GM18507 (cell line): ENCODE measurements at regions not wholly inside any gene's neighbourhood (a gene's known extent, or its start where the extent isn't known, plus 50 kb on each side); places are given as distances from the start of the nearest gene placed in this dataset.

Source experiments
- DNase-seq: peaks from one replicate; pipeline ENCODE4 v3.0.0; 2011; ENCODE audit warnings: low read depth; ENCODE audit not compliant: insufficient read length; ENCODE audit errors: extremely low spot score
- FAIRE-seq: peaks from 2 replicates; lab custom pipeline; 2011; peaks lifted over from hg19 to GRCh38; lab: Jason Lieb, UNC

DNA sequence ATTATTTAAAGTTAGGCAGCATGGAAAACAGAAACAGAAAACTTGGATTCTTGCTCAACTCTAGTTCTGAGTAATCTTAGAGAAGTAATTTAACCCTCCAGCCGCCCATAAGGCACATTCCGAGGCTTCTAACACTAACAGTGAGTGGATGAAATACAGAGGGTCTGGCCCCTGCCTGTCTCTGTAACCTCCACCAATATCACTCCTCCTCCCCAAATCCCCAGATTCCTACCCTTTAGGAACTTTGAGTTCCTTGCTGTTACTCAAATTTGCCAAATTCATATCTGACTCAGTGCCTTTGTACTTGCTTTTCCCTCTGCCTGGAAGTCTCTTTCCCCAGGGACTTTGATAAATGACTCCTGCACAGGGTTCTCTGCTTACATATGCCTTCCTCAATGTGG, 112.5 kb upstream of the TGFBR2 start:
- DNase-seq: no peak
- no peak for FAIRE-seq

DNA sequence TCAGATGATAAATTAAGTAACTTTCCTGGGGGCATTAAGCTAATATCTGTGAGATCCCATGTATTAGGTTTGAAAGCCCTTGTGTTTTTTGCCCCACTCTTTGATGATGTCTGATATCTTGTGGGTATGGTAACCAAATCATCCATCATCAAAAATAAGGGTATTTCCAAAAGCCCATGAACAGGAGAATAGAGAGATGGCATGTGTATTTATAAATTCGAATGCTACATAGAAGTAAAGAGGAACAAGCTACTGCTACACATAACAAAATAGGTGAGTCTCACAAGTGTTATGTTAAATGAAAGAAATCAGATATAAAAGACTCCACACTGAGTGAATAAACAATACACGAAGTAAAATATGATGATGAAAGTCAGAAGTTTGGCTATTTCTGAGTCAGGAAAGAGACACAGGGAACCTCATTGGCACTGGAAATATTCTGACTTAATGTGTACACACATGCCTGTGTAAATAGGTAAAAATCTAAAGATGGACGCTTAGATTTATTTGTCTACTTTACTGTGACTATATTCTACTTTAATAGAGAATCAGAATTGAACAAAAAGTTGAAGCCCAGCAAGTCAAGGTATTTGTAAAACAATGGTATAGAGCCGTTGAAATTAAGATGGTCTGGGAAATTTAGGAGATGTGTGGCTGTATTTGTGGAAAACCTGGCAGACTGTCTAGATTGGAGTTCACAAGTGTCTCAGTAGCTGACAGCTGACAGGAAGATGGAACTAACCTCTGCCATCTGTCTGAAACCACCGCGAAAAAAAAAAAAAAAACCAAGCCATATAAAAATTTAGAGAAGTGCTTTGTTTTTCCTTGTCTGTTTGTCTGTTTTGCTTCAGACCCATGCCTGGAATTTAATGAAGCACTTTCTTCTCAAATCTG, 111.0 kb upstream of the TGFBR2 start:
- no peak for FAIRE-seq

DNA sequence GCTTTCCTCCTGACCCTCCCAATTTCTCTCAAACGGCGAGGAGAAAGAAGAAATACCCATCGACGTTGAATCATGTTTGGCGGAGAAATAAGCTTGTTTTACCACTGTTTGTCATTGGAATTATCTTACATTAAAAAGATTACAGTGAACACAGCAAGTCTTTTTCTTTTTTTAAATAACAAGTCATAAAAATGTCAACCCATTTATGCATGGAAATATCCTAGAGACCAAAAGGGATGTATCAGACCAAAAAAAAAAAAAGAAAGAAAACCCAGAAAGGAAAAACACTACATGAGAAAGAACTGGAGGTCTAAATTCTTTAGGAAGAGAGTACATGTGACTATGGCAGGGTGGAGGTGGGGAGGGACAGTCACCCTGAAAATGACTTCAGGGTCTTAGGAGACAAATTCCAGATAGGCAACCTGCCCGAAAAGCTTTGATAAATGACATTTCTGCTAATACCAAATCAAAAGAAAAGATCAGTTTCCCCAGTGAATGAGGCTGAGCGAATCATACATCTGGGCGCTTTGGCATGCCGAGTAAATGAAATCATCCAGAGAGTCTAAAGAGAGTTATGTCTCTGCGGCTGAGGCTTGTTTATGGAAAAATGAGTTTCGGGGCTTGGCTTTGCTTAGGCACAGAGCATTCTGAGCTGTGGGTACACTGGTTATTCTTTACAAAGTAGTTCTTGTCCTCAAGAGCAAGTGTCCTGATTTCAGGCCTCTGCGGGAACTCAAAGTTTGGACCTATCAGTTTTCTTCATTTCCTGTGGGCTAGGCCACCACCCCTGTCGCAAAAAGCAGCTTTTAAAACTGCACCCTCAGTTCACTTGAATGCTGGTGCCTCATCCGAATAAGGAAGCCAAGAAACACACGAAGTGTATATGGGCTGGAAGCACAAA, 110.1 kb upstream of the TGFBR2 start:
- DNase-seq (no peak), FAIRE-seq (no peak)

More for the DNA sequence above, 111.0 kb upstream of the TGFBR2 start:
- DNase-seq: no peak

DNA sequence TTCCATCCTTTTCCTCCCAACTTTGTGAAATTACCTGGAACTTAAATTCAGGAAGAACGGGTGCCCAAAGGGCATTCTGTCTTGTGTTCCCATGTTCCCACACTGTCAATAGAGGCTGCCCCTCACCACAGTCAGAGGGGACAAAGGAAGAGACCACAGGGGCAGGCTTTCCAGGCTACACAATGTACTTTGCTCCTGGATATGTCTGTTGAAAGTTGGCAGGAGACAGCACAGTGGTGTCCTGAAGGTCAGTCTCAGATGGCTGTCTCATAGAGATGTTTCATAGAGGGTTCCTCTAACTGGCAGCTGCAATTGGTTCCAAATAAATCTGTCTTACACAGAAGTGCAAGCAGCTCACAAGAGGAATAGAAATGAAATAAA, 107.8 kb upstream of the TGFBR2 start:
- FAIRE-seq (no peak), DNase-seq (no peak)

DNA sequence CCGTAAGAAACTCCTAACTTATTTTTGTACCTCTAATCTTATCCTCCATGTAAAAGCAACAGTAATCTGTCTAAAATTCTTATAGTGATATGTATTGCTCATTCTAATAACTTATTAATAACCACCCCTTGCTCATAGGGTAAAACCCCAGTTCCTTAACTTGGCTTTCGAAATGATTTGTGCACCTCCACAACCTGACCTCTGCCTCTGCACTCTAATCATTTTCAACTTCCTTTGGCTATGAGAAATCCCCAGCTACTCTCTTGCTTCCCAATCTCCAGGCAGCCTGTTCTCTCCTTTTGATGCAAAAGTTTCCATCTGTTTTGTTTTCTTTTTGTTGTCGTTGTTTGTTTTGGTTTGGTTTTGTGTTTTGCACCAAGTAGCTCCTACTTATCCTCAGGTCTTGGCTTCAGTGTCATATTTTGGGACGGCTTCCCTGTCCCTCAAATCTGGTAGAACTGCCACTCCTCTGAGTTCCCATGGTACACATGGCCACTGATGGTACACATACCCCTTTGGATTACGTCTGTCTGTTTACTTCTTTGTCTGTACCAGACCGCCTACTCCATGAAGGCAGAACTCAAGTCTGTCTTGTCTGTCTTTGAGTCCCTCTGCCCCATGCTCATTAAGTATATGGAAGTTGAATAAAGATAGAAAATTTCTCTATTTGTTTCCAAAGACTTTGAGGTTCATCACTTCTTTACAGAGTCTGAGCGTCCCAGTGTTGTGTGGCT, 105.6 kb upstream of the TGFBR2 start:
- FAIRE-seq (peak; percentile 84), DNase-seq (peak; percentile 20)

DNA sequence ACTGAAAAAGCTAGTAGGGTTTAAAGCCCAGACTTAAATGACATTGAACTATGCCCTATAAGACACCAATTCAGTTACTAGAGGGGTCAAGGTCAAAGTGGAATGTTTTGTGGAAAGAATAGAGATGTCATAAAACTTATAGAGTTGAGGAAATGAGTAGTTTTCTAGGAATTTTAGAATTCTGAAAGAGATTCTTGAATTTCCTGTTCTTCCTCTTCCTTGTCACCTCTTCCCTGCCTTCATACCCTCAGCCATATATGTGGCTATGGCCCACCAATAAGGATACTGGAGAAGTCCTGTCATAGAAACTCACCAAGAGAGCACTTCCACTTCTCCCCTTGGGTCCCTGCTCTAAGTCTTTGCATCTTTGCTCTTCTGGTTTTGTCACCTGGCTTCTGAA, 104.9 kb upstream of the TGFBR2 start:
- no peak for DNase-seq
- FAIRE-seq: no peak

DNA sequence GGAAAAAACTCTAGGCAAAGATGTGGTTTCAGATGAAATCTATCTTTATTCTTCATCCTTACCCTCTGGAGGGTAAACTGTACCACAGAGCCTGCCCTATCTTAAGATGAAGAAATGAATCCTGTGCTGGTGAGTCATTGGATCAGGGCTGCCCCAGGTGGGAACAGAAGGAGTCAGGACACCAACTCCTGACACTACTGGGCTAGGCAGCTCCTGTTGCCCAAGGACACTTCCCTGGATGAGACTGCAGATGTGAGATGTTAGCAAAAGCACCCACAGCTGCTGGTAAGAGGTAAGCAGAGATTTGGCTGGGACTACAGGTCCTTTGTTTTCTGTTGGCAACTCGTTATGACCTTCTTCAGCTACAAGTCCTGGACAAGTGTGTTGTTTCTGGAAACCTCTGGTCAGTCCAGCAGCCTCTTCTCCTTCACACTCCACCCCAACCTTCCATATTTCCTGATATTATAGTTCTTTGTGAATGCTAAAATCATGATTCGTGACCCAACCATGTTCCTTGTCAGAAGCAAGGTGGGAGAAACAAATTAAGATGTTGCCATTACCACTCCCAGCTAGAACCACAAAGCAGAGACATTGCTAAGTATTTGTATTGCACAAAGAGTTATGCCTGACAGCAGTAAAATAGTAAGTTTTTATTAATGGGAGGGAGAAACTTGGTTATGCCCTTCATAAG, 104.2 kb upstream of the TGFBR2 start:
- FAIRE-seq: no peak
- DNase-seq: no peak

DNA sequence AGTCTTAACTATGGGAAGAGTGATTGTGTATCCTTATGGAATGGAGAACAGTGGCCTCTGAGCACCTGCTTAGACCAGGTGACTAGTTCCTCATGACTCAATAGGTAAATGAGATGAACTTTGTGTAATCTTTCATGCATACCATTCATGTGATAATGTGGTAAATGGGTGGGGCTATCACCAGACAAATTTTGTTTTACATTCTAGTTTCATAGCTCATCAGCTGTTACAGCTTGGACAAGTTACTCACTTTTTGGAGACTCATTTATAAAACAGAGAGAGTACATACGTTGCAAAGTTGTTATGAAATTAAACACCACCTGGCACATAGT, 103.7 kb upstream of the TGFBR2 start:
- no peak for FAIRE-seq
- DNase-seq: no peak

DNA sequence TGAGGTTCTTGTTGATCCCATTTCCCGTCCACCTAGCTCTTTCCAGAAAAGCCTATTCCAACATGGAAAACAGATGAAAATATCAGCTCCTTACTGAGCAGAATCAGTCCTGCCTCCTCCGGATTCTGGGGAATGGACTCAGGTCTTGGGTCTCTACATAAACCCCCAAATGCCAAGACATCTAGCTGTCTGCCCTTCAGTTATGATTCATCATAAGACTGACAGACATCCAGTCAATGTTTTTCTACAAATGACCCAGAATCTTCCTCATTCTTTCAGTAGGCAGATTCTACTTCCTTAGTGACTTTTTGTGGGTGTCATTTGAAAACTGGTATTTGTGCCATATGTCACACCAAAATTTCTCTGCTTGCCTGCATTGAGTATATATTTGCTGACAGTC, 103.0 kb upstream of the TGFBR2 start:
- FAIRE-seq (no peak), DNase-seq (no peak)

DNA sequence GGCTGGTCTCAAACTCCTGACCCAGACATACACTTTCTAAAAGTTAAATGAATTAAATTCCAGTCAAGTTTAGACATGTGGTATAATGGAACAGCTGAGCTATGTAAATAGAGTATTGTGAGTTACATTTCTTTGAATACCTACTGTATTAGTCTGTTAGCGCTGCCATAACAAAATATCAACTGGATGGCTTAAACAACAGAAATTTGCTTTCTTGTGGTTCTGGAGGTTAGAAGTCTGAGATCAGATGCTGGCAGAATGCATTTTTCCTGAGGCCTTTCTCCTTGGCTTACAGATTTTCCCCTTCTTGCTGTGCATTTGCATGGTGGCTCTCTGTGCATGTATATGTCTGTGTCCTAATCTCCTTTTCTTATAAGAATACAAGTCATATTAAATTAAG, 101.5 kb upstream of the TGFBR2 start:
- DNase-seq: no peak
- no peak for FAIRE-seq

DNA sequence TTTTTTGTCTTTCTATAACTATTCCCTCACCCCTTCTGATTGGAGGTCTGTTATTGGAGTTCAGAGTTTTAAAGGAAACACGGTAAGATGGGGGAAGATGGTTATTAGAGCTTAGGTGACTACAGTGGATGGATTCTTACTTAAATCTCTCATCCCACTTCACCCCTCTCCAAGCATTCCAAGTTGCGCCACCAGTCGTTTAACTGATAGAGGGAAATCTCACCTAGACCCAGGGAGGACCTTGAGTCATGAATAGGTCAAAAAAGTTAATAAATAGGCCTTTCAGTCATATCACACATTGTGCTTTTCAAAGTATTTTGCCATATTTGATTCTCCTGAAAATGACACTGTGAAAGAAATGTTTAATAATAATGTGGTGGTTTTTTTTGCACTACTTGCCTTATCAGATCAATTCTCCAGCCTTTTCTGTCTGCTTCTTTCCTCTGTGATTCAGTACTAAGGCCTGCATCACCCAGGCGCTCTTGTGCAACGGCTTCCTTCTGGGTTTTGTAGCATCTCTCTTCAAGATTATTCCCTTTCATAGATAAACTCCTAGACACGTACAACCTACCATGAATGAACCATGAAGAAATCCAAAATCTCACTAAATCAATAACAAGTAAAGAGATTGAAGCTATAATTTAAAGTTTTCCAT, 100.4 kb upstream of the TGFBR2 start:
- FAIRE-seq (no peak), DNase-seq (no peak)

DNA sequence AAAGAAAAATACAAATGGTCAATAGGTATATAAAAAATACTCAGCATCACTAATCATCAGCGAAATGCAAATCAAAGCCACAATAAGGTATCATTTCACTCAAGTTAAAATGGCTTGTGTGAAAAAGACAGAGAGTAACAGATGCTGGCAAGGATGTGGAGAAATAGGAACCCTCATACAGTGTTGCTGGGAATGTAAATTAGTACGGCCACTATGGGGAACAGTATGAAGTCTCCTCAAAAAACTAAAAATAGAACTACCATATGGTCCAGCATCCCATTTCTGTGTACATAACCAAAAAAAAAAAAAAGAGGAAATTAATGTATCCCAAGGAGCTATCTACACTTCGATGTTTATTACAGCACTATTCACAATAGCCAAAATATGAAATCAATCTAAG, 98.1 kb upstream of the TGFBR2 start:
- DNase-seq: no peak
- FAIRE-seq: no peak

DNA sequence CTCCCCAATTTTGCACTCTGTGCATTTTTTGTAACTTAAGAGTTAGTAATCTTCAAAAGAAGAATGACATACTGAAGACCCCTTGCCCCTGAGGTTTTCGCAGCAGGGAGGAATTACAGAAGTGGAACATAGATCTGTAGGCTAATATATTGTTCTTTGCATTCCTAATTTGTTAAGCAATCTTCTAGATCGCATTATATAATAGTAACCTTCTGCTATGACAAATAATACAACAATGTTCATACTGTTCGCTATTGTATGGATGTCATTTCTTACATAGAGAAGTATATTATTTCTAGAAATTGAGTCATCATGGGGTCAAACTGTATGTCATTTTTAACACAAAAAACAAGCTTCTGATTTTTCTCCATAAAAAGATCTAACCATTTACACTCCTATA, 95.8 kb upstream of the TGFBR2 start:
- no peak for DNase-seq
- FAIRE-seq: no peak

DNA sequence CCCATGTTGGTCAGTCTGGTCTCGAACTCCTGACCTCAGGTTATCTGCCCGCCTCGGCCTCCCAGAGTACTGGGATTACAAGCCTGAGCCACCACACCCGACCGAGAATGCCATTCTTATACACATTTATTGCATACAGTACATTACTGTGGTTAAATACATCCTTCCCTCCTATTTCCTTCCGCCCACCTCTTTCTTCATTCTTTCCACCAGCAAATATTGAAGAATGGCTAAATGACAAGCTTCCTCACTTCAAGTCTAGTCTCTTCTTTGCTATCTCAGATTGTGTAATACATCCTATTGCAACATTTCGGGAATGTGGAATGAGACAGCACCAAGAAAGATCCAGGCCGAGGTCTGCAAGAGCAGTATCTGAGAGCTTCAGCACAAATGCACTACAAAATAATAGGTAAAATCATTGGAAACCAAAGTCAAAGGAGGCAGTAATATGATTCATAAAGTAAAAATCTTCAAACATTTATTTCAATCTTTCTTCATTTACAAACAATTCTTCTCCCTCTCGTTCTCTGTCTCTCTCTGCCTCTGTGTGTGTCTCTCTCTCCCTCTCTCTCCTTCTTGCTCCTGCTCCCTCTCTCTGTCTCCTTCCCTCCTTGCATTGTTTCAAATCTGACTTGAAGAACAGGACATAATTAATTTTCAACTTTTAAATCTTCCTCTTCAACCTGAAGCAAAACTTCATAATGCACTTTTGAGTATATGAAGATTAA, 94.7 kb upstream of the TGFBR2 start:
- no peak for FAIRE-seq
- DNase-seq: no peak

DNA sequence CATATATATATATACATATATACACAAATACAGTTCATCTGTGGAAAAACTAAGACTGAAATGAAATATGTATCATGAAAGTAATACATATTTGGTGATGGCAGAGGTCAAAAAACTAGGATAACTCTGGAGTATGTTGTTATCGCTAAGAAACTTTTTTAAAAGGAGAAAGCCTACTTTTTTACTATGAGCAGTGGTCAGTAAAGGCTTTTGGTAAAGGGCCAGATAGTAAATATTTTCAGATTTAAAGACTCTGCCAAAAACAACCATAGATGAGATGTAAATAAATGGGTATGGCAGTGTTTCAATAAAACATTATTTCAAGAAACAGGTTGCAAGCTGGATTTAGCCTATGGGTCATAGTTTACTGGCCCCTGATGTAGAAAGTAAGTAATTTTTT, 93.8 kb upstream of the TGFBR2 start:
- DNase-seq (no peak), FAIRE-seq (no peak)

DNA sequence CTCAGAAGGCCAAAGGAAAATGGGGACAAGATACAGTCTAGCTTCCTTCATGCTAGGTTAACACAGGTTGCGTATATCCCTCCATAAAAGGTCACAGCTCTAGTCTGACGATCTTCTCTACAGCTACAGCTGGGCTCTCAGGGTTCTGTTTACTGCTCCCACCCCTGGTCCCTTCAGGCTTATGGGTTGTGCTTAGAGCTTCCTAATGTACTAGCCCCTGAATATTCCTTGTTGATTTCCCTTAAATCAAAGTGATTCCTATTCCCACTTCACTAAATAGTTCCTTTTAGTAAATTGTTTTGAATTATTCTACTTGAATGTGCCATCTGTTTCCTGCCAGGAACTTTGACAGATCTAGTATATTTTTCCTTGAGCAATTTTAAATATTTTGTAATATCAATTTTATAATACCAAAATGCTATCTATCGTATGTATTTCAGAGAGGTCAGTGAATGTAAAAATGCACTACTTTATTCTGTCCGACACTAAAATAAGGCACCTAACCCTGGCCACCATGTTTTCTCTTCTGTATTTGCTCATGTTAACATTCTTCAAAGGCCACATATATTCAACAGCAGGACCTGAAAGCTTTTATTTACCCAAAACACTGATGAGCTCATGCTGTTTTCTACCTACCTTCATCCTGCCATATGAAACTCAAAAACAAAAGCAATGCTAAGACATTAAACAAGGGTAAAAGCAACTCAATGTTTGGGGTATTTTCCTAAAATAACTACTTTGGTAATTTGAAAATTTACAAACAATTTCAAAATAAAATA, 92.8 kb upstream of the TGFBR2 start:
- DNase-seq (no peak), FAIRE-seq (no peak)

DNA sequence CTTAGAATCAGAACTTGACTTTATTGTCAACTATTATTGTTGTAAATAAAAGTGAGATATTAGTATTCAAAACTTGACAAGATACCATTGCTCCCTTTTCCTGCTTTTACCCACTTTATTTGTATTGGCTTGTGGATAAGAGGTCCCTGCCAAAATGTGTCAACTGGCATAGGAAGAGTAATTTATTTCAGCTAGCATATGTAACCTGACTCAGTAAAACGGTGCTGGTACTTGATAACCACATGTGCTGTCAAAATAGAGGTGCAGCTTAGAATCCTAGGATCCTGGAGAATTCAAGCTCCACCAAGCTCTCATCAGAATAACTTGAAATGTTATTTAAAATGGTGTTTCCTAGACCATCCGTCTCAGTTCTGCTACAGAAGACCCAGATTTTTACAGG, 90.2 kb upstream of the TGFBR2 start:
- no peak for DNase-seq
- no peak for FAIRE-seq
